Testis (tissue), 2 donors: ENCODE measurements at regions not wholly inside any gene's neighbourhood (a gene's known extent, or its start where the extent isn't known, plus 50 kb on each side); places are given as distances from the start of the nearest gene placed in this dataset.
"Not testable (repeated sequence)": the region's sequence is repeated elsewhere in the genome, so short reads cannot be mapped to it uniquely, and the experiment has no call there.

Source experiments
- DNase-seq: peaks from one replicate; pipeline ENCODE4 v3.0.0-alpha.2; 2019
- H3K27ac ChIP-seq, 2 donors: fragments of 200-600 bp; sonication (generic); one replicate each; pipeline ENCODE4 v1.5.1; 2019
- H3K27me3 ChIP-seq: fragments of 200-600 bp; sonication (generic); one replicate; pipeline ENCODE4 v1.5.1; 2019
- H3K36me3 ChIP-seq: fragments of 200-600 bp; sonication (generic); one replicate; pipeline ENCODE4 v1.5.1; 2017; ENCODE audit warnings: low read depth; ENCODE audit errors: missing control alignments
- H3K4me1 ChIP-seq: fragments of 200-600 bp; sonication (generic); one replicate; pipeline ENCODE4 v1.5.1; 2019
- H3K4me3 ChIP-seq, 2 donors: fragments of 200-600 bp; sonication (generic); one replicate each; pipeline ENCODE4 v1.5.1; 2017 to 2019
- H3K9me3 ChIP-seq: fragments of 200-600 bp; sonication (generic); one replicate; pipeline ENCODE4 v1.5.1; 2017
- POLR2A ChIP-seq: fragments of 450-650 bp; IDR thresholded peaks from one replicate; pipeline ENCODE4 v1.6.1; 2017; ENCODE audit warnings: antibody characterized with exemption, mild to moderate bottlenecking, moderate library complexity
- WGBS, 2 donors: methylation state at CpG; one replicate each; pipeline ENCODE4 v1.1.5; 2018; 5-methylcytosine and 5-hydroxymethylcytosine counted together
- intact Hi-C: fragments of 100-400 bp; cut with DNase I; formaldehyde crosslinking; loops from one replicate; pipeline ENCODE4 v1.15.1; 2023; ENCODE audit warnings: low total_unique reads
- TF ChIP-seq, protein P1 (sequence below), 3 experiments: fragments of 450-650 bp in 2 of 3; fragments of 200-600 bp in 1 of 3; sonication (generic) in 1 of 3; IDR thresholded peaks; one replicate each; pipeline ENCODE4 v1.5.1; 2016 to 2019; ENCODE audit warnings: antibody characterized with exemption in 3 of 3, mild to moderate bottlenecking in 2 of 3, moderate library complexity in 1 of 3

DNA sequence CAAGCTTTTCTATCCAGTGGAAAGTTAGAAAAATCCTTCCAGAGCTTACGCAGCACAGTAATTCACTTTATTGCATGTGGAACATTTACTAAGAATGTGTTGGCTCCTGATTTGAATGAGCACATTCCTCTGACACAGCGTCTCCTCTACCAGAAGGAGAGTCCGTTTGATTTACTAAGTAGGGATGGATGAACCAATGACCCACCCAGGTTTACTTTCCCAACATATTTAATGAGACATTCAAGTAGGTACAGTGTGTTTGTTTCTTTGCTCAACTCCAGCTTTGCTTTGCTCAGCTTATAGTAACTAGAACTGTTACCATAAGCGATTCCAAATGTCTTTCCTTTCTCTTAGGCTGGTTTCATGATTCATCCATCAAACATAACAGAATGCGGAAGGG, 161.7 kb downstream of the SMARCA1 start:
- no peaks in the 10 kb centered on the region for H3K9me3 ChIP-seq
- H3K36me3 ChIP-seq = no peaks in the 10 kb centered on the region
- H3K4me1 ChIP-seq = no peaks in the 10 kb centered on the region
- no peak for DNase-seq
- no peaks in the 10 kb centered on the region for H3K27me3 ChIP-seq
- H3K27ac ChIP-seq = no peak overlapping the region
- H3K4me3 ChIP-seq = no peak overlapping the region
- TF ChIP-seq, protein P1, sequence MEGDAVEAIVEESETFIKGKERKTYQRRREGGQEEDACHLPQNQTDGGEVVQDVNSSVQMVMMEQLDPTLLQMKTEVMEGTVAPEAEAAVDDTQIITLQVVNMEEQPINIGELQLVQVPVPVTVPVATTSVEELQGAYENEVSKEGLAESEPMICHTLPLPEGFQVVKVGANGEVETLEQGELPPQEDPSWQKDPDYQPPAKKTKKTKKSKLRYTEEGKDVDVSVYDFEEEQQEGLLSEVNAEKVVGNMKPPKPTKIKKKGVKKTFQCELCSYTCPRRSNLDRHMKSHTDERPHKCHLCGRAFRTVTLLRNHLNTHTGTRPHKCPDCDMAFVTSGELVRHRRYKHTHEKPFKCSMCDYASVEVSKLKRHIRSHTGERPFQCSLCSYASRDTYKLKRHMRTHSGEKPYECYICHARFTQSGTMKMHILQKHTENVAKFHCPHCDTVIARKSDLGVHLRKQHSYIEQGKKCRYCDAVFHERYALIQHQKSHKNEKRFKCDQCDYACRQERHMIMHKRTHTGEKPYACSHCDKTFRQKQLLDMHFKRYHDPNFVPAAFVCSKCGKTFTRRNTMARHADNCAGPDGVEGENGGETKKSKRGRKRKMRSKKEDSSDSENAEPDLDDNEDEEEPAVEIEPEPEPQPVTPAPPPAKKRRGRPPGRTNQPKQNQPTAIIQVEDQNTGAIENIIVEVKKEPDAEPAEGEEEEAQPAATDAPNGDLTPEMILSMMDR (IDR thresholded peaks at IDR 0.05) = no peak
- TF ChIP-seq POLR2A = no peak
- intact Hi-C loops = no loop called here
- 67 to 80% methylated on average over 5 of the region's 5 CpGs for WGBS, 2 donors

DNA sequence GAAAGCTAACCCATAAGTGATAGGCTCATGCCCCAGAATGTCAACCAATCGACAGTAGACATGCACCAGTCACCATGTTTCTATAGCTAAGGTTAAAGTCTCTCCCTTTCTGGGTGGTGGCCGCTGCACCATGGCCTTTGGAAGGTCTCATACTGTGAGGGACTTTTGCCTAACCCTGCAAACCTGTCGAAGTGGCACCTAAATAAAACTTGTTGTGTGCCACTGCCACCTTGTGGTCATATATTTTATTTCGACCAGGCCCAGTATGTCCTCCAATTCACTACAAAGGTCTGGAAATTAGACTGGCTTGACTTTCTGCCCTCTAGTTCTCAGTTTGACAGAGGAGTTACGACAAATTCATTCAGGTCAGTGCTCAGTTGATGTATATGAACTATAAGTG, 163.1 kb downstream of the SMARCA1 start:
- peak; percentile 63 for DNase-seq
- Histone ChIP-seq H3K36me3 (no peaks in the 10 kb centered on the region), H3K27me3 (no peaks in the 10 kb centered on the region), H3K4me3 (no peak overlapping the region), H3K4me1 (no peaks in the 10 kb centered on the region), H3K9me3 (no peaks in the 10 kb centered on the region), H3K27ac (no peak overlapping the region)
- intact Hi-C loops = no loop called here
- TF ChIP-seq POLR2A = no peak
- TF ChIP-seq, protein P1 (IDR thresholded peaks at IDR 0.05) = peak; percentile 24 to 27 (median 25)
- 45 to 53% methylated on average over 5 of the region's 5 CpGs for WGBS, 2 donors

DNA sequence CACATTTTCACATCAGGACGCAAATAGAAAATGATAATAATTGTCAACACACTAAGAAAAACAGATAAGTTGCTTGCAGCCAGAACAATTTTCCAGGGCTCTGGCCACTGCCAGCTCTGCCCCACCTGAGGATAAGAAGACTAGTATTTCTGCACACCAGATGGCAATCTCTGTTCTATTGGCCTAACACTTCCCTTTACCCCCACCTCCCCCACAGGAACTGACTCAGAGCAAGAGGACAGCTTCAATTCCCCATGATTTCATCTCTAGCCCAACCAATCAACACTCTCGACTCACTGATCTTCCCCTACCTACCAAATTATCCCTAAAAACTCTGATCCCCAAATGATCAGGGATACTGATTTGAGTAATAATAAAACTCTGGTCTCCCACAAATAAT, 164.0 kb downstream of the SMARCA1 start:
- TF ChIP-seq POLR2A = no peak
- TF ChIP-seq, protein P1 (IDR thresholded peaks at IDR 0.05) = no peak
- 72 to 88% methylated on average over 2 of the region's 2 CpGs for WGBS, 2 donors
- intact Hi-C loops = no loop called here

DNA sequence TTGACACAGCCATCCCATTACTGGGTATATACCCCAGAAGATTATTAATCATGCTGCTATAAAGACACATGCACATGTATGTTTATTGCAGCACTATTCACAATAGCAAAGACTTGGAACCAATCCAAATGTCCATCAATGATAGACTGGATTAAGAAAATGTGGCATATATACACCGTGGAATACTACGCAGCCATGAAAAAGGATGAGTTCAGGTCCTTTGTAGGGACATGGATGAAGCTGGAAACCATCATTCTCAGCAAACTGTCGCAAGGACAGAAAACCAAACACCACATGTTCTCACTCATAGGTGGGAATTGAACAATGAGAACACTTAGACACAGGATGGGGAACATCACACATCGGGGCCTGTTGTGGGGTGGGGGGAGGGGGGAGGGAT, 165.9 kb downstream of the SMARCA1 start:
- intact Hi-C loops = not testable (repeated sequence)
- 88 to 100% methylated on average over 3 to 4 of the region's 4 CpGs for WGBS, 2 donors

More for the DNA sequence above, 164.0 kb downstream of the SMARCA1 start:
- Histone ChIP-seq H3K9me3 (no peaks in the 10 kb centered on the region), H3K27me3 (no peaks in the 10 kb centered on the region), H3K36me3 (no peaks in the 10 kb centered on the region), H3K4me3 (no peak overlapping the region), H3K4me1 (no peaks in the 10 kb centered on the region), H3K27ac (no peak overlapping the region)
- DNase-seq = no peak

DNA sequence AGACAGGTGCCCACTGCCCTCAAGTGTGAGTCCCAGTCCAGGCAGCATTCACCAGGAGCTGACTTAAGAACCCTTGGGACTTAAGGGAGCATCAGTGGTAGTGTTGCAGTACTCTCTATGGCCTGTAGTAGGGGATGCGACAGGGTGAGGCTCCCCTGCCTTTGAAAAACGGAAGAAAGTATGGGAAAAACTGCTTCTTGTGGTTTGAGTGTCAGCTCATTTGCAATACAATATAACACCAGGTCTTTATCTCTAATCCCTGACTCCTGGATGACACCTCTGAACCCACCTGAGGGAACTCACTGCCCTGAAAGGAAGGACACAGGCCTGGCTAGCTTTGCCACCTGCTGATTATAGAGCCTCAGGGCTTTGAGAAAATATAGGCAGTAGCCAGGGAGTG, 176.0 kb downstream of the SMARCA1 start:
- Histone ChIP-seq H3K27ac (no peak overlapping the region), H3K9me3 (no peaks in the 10 kb centered on the region), H3K4me1 (no peaks in the 10 kb centered on the region), H3K4me3 (no peak overlapping the region), H3K27me3 (no peaks in the 10 kb centered on the region), H3K36me3 (no peaks in the 10 kb centered on the region)
- TF ChIP-seq POLR2A = no peak
- TF ChIP-seq, protein P1 (IDR thresholded peaks at IDR 0.05) = no peak
- WGBS, 2 donors = 52 to 75% methylated on average over 2 of the region's 2 CpGs
- DNase-seq = no peak
- intact Hi-C loops = no loop called here

More for the DNA sequence above, 165.9 kb downstream of the SMARCA1 start:
- H3K27me3 ChIP-seq, H3K4me3 ChIP-seq, H3K9me3 ChIP-seq, DNase-seq, H3K4me1 ChIP-seq, H3K27ac ChIP-seq, H3K36me3 ChIP-seq: not testable (repeated sequence)
